ENCODE measurements at regions not wholly inside any gene's neighbourhood (a gene's known extent, or its start where the extent isn't known, plus 50 kb on each side); places are given as distances from the start of the nearest gene placed in this dataset.

DNA sequence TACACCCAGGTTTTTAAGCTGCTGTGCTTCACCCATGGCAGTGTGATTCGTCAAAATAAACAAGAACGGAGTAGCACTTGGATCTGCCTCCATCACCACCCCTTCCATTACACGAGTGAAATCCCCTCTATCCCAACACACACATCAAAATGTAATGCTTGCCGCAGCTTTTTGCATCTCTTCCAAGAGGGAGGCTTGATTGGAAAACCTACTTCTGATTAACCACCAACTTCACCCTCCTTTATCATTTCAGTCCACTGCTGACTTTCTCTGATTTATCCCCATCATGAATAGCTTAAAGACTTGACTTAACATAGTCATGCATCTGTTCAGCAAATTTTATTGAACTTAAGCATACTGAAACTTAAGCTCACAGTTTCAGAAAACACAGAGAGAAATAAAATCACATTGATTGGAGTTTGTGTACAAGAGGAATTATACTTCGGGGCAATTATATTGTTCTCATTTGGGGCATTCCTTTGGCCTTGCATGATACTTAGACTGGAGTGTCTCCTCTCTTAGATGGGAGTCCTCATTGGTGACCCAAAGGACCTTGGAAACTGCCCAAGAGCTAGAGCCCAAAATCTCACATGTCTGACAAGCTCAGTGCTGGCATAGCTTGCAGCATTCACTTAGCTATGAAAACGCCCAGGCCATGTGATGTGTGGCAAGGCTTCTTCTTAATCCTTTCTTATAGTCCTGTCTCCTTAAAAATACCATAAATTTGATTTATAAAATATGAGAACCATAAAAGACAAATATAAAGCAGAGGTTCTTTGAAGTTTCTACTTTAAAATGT, 124.3 kb upstream of the UMPS start:
- CTCF ChIA-PET: interaction anchor here (0.6 to 0.7 kb wide), 2 partner anchors 8 to 40 kb away, joined by 3 to 4 read pairs; no protein-coding TSS in a partner anchor

DNA sequence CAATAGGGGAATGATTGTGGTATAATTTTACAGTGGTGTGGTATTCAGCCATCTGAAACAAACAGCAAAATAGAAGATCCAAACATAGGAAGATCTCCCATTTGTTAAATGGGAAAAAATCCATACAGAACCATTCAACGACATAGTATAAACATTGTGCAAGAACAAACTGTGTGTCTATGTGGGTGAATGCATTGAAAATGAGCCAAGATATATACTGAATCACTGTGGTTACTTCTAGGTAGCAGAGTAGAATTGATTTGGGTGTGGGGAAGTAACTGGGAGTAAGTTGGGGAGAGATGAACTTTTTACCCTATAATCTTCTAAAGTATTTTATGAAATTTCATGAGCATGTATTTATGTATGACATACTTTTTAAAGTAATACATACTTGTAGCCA, 123.1 kb upstream of the UMPS start:
- H3K4me3 ChIP-seq (ENCODE audit: low read depth, low read length): no peak overlapping the region
- H3K9me3 ChIP-seq: no peaks in the 10 kb centered on the region
- BruUV-seq (replicated peaks): no TSS peak
- no peaks in the 10 kb centered on the region for H3K27me3 ChIP-seq (replicated peaks; ENCODE audit: control insufficient read depth, insufficient read depth, low read length)
- Mint-ChIP-seq H3K36me3 (ENCODE audit: insufficient read depth, unreplicated experiment) (peaks cover 20% of the 10 kb centered on the region), H3K4me3 (ENCODE audit: unreplicated experiment) (no peak overlapping the region), H3K4me1 (ENCODE audit: low read depth, unreplicated experiment) (peaks cover 44% of the 10 kb centered on the region), H3K9me3 (ENCODE audit: unreplicated experiment) (no peaks in the 10 kb centered on the region), H3K27me3 (ENCODE audit: insufficient read depth, unreplicated experiment) (no peaks in the 10 kb centered on the region), H3K27ac (ENCODE audit: unreplicated experiment) (no peak overlapping the region)
- peaks cover 12% of the 10 kb centered on the region; the same call in 1 of the 2 replicates for H3K4me1 ChIP-seq
- TF ChIP-seq, protein P1, sequence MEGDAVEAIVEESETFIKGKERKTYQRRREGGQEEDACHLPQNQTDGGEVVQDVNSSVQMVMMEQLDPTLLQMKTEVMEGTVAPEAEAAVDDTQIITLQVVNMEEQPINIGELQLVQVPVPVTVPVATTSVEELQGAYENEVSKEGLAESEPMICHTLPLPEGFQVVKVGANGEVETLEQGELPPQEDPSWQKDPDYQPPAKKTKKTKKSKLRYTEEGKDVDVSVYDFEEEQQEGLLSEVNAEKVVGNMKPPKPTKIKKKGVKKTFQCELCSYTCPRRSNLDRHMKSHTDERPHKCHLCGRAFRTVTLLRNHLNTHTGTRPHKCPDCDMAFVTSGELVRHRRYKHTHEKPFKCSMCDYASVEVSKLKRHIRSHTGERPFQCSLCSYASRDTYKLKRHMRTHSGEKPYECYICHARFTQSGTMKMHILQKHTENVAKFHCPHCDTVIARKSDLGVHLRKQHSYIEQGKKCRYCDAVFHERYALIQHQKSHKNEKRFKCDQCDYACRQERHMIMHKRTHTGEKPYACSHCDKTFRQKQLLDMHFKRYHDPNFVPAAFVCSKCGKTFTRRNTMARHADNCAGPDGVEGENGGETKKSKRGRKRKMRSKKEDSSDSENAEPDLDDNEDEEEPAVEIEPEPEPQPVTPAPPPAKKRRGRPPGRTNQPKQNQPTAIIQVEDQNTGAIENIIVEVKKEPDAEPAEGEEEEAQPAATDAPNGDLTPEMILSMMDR (IDR thresholded peaks at IDR 0.05; ENCODE audit: insufficient read depth in 1 of 2, low read depth in 1 of 2, low read length in 1 of 2, severe bottlenecking in 1 of 2, unreplicated experiment in 1 of 2): no peak
- CTCF ChIA-PET: no interaction called here
- no peak for DNase-seq
- intact Hi-C loops (cut with micrococcal nuclease; ENCODE audit: unreplicated experiment): no loop called here
- no peaks in the 10 kb centered on the region for H3K36me3 ChIP-seq (ENCODE audit: control insufficient read depth, insufficient read depth, low read length)
- POLR2A ChIA-PET: no interaction called here

More for the DNA sequence above, 124.3 kb upstream of the UMPS start:
- H3K4me1 Mint-ChIP-seq (ENCODE audit: low read depth, unreplicated experiment): peaks cover 35% of the 10 kb centered on the region
- no peak for DNase-seq
- Histone ChIP-seq H3K36me3 (ENCODE audit: control insufficient read depth, insufficient read depth, low read length) (no peaks in the 10 kb centered on the region), H3K27me3 (replicated peaks; ENCODE audit: control insufficient read depth, insufficient read depth, low read length) (no peaks in the 10 kb centered on the region), H3K9me3 (no peaks in the 10 kb centered on the region), H3K4me1 (0 out of 2 replicates have a peak, but pooled peaks cover 5% of the 10 kb centered on the region), H3K4me3 (ENCODE audit: low read depth, low read length) (no peak overlapping the region)
- no peaks in the 10 kb centered on the region for H3K27me3 Mint-ChIP-seq (ENCODE audit: insufficient read depth, unreplicated experiment)
- intact Hi-C loops (cut with micrococcal nuclease; ENCODE audit: unreplicated experiment): no loop called here
- peaks cover 20% of the 10 kb centered on the region for H3K36me3 Mint-ChIP-seq (ENCODE audit: insufficient read depth, unreplicated experiment)
- POLR2A ChIA-PET: no interaction called here
- no peaks in the 10 kb centered on the region for H3K9me3 Mint-ChIP-seq (ENCODE audit: unreplicated experiment)
- H3K4me3 Mint-ChIP-seq (ENCODE audit: unreplicated experiment): no peak overlapping the region
- TF ChIP-seq, protein P1 (IDR thresholded peaks at IDR 0.05; ENCODE audit: insufficient read depth in 1 of 2, low read depth in 1 of 2, low read length in 1 of 2, severe bottlenecking in 1 of 2, unreplicated experiment in 1 of 2): no peak
- H3K27ac Mint-ChIP-seq (ENCODE audit: unreplicated experiment): no peak overlapping the region
- BruUV-seq (replicated peaks): no TSS peak

DNA sequence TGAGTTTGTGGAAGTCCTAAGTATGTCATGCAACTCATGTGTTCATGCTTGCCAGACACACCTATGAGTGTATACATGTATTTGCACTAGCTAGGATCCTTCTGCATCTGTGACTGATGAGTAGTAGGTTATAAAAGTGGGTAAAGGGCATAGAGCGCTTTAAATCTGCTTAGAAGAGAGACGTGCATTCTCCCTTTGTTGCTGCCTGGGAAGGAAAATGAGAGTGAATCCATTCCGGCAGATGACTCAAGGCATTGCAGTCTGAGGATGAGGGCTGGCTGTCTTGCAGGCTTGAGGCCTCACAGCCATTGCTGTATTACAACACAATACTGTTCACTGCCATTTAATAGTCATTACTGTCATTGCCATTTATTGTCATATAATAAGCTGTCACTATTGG, 120.8 kb upstream of the UMPS start:
- H3K27ac Mint-ChIP-seq (ENCODE audit: unreplicated experiment): no peak overlapping the region
- no peak overlapping the region for H3K4me3 ChIP-seq (ENCODE audit: low read depth, low read length)
- no peak for DNase-seq
- H3K27me3 ChIP-seq (replicated peaks; ENCODE audit: control insufficient read depth, insufficient read depth, low read length): no peaks in the 10 kb centered on the region
- H3K4me3 Mint-ChIP-seq (ENCODE audit: unreplicated experiment): no peak overlapping the region
- TF ChIP-seq, protein P1 (IDR thresholded peaks at IDR 0.05; ENCODE audit: insufficient read depth in 1 of 2, low read depth in 1 of 2, low read length in 1 of 2, severe bottlenecking in 1 of 2, unreplicated experiment in 1 of 2): no peak
- peaks cover 52% of the 10 kb centered on the region for H3K4me1 Mint-ChIP-seq (ENCODE audit: low read depth, unreplicated experiment)
- H3K36me3 ChIP-seq (ENCODE audit: control insufficient read depth, insufficient read depth, low read length): no peaks in the 10 kb centered on the region
- CTCF ChIA-PET: no interaction called here
- no TSS peak for BruUV-seq (replicated peaks)
- H3K4me1 ChIP-seq: peaks cover 22% of the 10 kb centered on the region
- intact Hi-C loops (cut with micrococcal nuclease; ENCODE audit: unreplicated experiment): no loop called here
- H3K9me3 ChIP-seq: no peaks in the 10 kb centered on the region
- POLR2A ChIA-PET: no interaction called here
- H3K36me3 Mint-ChIP-seq (ENCODE audit: insufficient read depth, unreplicated experiment): peaks cover 20% of the 10 kb centered on the region
- no peaks in the 10 kb centered on the region for H3K9me3 Mint-ChIP-seq (ENCODE audit: unreplicated experiment)
- H3K27me3 Mint-ChIP-seq (ENCODE audit: insufficient read depth, unreplicated experiment): no peaks in the 10 kb centered on the region
